G401 (cell line): ENCODE measurements at regions not wholly inside any gene's neighbourhood (a gene's known extent, or its start where the extent isn't known, plus 50 kb on each side); places are given as distances from the start of the nearest gene placed in this dataset.

Source experiments
- DNase-seq: peaks from one replicate; pipeline ENCODE4 v3.0.0-alpha.2; 2015; ENCODE audit warnings: low spot score
- in situ Hi-C: cut with HindIII; loops from 2 replicates; pipeline ENCODE4 v1.10.0; 2016; ENCODE audit warnings: low sequenced_read_pairs, mixed read lengths

GRCh38 chr2:15111718-15112117 lies 449.4 kb downstream of the NBAS start:
- in situ Hi-C loops = no loop called here
- no peak for DNase-seq

- DNase-seq = no peak
- in situ Hi-C loops = no loop called here
Observed at GRCh38 chr2:15112216-15112615, 448.9 kb downstream of the NBAS start.

- in situ Hi-C loops = no loop called here
Observed at GRCh38 chr2:15115776-15116175, 445.4 kb downstream of the NBAS start.

GRCh38 chr2:15116830-15117229 lies 444.3 kb downstream of the NBAS start:
- in situ Hi-C loops = no loop called here
- no peak for DNase-seq

More at GRCh38 chr2:15115776-15116175, 445.4 kb downstream of the NBAS start:
- no peak for DNase-seq
